SK-N-SH treated with all-trans-retinoic acid at 6 μM for 48 hours (cell line): ENCODE measurements at regions not wholly inside any gene's neighbourhood (a gene's known extent, or its start where the extent isn't known, plus 50 kb on each side); places are given as distances from the start of the nearest gene placed in this dataset.

Experiments
- GLIS3 ChIP-seq: fragments of 250-450 bp; sonication (Bioruptor Pico); IDR thresholded peaks from 2 replicates; pipeline ENCODE4 v1.5.0; 2020; ENCODE audit warnings: mild to moderate bottlenecking, moderate library complexity
- ISL1 ChIP-seq: fragments of 250-450 bp; sonication (Bioruptor Pico); IDR thresholded peaks from 2 replicates; pipeline ENCODE4 v2.1.2; 2022; ENCODE audit warnings: mild to moderate bottlenecking, moderate library complexity
- PATZ1 ChIP-seq: fragments of 250-450 bp; sonication (Bioruptor Pico); IDR thresholded peaks from 2 replicates; pipeline ENCODE4 v1.8.0; 2020; ENCODE audit warnings: mild to moderate bottlenecking, moderate library complexity, borderline replicate concordance
- ZFP30 ChIP-seq: fragments of 450-650 bp; formaldehyde crosslinking; IDR thresholded peaks from 2 replicates; pipeline ENCODE4 v1.5.0; 2022; ENCODE audit warnings: mild to moderate bottlenecking, moderate library complexity

DNA sequence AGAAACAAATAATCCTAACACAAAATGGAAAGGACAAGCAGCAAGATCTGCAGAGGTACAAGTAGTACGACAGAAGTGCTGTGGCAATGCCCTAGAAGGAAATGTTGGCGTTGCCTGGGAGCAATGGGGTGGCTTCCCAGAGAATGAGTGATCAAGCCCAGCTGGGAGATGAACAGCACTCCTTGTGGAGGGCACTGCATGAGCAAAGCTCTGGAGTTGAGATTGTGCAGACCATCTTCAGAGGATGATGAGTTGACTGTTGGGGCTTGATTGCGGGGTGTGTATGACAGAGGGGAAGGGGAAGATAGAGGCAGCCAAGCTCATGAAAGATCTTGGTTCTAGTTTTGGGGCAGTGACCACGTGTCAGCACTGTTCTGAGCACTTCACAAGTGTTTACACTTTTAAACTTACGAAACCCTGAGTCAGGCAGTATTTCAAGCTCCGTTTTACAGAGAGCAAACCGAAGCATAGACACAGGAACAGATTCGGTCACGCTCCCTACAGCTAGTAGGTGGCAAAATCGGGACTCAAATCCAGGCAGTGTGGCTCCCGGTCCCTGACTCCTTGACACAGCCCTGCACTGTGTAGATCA is 127.2 kb upstream of the LHX5 start:
- TF ChIP-seq ZFP30 (no peak), ISL1 (CRISPR knock-in tag) (no peak), GLIS3 (CRISPR knock-in tag) (no peak), PATZ1 (CRISPR knock-in tag) (no peak)
